ENCODE measurements at regions not wholly inside any gene's neighbourhood (a gene's known extent, or its start where the extent isn't known, plus 50 kb on each side); places are given as distances from the start of the nearest gene placed in this dataset.

DNA sequence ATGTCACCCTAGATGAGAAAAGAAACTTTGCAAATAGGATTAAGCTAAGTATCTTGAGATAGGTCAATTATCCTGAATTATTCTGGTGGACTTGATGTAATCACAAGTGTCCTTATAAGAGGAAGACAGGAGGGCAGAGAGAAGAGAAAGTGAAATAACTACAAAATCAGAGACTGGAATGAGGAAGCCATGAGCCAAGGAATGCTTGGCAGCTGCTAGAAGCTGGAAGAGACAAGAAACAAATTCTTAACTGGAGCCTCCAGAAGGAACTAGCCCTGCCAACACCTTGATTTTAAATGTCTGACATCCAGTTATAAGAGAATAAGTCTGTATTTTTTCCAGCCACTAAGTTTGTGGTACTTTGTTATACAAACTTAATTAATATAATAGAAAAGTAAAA lies 480.0 kb downstream of the NR2F1-AS1 start:
- TF ChIP-seq POLR2AphosphoS5 (IDR thresholded peaks at IDR 0.05; ENCODE audit: low read depth), result no peak
- TF ChIP-seq, protein P1, sequence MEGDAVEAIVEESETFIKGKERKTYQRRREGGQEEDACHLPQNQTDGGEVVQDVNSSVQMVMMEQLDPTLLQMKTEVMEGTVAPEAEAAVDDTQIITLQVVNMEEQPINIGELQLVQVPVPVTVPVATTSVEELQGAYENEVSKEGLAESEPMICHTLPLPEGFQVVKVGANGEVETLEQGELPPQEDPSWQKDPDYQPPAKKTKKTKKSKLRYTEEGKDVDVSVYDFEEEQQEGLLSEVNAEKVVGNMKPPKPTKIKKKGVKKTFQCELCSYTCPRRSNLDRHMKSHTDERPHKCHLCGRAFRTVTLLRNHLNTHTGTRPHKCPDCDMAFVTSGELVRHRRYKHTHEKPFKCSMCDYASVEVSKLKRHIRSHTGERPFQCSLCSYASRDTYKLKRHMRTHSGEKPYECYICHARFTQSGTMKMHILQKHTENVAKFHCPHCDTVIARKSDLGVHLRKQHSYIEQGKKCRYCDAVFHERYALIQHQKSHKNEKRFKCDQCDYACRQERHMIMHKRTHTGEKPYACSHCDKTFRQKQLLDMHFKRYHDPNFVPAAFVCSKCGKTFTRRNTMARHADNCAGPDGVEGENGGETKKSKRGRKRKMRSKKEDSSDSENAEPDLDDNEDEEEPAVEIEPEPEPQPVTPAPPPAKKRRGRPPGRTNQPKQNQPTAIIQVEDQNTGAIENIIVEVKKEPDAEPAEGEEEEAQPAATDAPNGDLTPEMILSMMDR (IDR thresholded peaks at IDR 0.05; ENCODE audit: insufficient read depth, low read length), result no peak
- TF ChIP-seq, protein P2, sequence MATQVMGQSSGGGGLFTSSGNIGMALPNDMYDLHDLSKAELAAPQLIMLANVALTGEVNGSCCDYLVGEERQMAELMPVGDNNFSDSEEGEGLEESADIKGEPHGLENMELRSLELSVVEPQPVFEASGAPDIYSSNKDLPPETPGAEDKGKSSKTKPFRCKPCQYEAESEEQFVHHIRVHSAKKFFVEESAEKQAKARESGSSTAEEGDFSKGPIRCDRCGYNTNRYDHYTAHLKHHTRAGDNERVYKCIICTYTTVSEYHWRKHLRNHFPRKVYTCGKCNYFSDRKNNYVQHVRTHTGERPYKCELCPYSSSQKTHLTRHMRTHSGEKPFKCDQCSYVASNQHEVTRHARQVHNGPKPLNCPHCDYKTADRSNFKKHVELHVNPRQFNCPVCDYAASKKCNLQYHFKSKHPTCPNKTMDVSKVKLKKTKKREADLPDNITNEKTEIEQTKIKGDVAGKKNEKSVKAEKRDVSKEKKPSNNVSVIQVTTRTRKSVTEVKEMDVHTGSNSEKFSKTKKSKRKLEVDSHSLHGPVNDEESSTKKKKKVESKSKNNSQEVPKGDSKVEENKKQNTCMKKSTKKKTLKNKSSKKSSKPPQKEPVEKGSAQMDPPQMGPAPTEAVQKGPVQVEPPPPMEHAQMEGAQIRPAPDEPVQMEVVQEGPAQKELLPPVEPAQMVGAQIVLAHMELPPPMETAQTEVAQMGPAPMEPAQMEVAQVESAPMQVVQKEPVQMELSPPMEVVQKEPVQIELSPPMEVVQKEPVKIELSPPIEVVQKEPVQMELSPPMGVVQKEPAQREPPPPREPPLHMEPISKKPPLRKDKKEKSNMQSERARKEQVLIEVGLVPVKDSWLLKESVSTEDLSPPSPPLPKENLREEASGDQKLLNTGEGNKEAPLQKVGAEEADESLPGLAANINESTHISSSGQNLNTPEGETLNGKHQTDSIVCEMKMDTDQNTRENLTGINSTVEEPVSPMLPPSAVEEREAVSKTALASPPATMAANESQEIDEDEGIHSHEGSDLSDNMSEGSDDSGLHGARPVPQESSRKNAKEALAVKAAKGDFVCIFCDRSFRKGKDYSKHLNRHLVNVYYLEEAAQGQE (IDR thresholded peaks at IDR 0.05; ENCODE audit: insufficient replicate concordance, low read depth), result no peak
- TF ChIP-seq GABPA (IDR thresholded peaks at IDR 0.05; ENCODE audit: low read depth), result no peak
- TF ChIP-seq SPI1 (IDR thresholded peaks at IDR 0.05; ENCODE audit: borderline replicate concordance, low read depth), result no peak

Measured in HL-60 (cell line).